GM21529 (cell line): ENCODE measurements at regions not wholly inside any gene's neighbourhood (a gene's known extent, or its start where the extent isn't known, plus 50 kb on each side); places are given as distances from the start of the nearest gene placed in this dataset.
"Not testable (repeated sequence)": the region's sequence is repeated elsewhere in the genome, so short reads cannot be mapped to it uniquely, and the experiment has no call there.

Source experiments
- ATAC-seq: cut with Tn5 transposase; IDR thresholded peaks from one replicate; pipeline ENCODE4 v1.9.1; 2021; ENCODE audit not compliant: unreplicated experiment

DNA sequence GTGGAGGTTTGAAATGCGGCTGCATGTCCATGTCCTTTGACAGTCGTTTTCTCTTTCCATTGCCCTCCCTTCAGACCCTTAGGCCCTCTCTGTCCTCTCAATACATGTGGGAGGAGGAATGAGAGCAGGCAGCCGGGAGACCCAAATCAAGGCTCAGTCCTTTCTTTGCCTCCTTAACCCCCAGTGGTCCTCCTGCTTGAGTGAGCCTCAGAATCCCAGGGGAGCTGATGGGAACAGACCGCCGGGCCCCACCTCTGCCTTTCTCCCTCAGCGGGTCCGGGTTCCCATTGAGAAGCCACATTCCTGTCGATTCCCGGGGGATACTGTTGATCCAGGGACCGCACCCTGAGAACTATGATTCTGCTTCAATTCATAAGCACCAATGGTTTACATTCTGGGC lies 77.9 kb upstream of the RFLNA start:
- no peak for ATAC-seq

DNA sequence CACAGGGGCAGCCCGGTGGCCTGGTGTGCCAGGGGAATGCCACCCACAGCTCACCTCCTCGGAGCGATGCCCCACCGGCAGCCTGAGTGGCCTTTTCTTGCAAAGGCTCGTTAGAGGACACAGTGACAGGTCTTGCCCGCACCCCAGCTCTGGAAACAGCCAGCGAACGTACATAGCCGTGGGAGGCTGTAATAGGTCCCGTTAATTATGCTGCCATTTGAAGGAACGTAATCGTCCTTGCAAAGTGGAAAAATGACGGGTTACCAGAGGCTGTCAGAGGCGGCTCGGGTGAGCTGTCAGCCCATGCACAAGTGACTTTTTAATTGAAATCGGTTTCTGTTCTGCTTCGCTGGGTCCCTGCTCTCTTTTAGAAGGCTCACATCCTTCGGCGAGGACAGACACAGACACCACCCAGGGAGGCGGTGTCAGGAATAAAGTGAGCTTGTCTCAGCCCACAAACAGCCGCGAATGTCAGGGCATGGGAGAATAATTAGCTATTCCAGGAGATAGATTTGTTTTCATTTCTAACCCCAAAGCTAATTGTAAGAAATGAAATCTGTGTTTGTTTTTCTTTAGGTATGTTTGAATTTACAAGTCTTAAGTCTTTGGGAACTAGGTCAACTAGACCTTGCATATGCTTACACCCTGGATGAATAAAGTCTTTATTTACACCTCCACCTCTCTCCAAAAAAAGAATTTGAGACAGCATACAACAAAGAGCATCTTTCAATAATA lies 77.2 kb upstream of the RFLNA start:
- no peak for ATAC-seq

DNA sequence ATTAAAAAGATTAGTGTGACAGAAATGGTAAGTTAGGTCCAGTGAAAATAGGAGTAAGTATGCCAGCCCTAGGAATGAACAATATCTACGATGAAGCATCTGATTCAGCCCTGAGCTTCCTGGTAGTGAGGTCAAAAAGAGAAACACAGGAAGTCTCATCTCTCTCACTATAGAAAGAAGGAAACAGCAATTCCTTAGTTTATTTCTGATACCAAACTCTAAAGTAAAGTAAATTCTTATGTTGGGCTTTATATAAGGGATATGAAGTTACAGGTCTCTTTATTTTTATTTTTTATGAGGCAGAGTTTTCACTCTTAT lies 76.7 kb upstream of the RFLNA start:
- ATAC-seq, result no peak

DNA sequence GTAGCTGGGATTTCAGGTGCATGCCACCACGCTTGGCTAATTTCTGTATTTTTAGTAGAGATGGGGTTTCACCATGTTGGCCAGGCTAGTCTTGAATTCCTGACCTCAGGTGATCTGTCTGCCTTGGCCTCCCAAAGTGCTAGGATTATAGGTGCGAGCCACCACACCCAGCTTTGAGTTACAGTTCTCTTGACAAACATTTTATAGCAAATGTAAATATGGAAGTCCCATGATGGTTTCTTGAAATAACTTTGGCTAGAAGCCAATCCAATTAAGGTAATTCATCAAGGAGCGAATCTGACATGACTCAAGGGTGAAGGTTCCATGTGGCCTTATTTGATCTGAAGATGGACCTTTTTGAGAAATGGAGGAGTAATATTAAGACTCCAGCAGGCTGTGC lies 76.2 kb upstream of the RFLNA start:
- ATAC-seq, result not testable (repeated sequence)

DNA sequence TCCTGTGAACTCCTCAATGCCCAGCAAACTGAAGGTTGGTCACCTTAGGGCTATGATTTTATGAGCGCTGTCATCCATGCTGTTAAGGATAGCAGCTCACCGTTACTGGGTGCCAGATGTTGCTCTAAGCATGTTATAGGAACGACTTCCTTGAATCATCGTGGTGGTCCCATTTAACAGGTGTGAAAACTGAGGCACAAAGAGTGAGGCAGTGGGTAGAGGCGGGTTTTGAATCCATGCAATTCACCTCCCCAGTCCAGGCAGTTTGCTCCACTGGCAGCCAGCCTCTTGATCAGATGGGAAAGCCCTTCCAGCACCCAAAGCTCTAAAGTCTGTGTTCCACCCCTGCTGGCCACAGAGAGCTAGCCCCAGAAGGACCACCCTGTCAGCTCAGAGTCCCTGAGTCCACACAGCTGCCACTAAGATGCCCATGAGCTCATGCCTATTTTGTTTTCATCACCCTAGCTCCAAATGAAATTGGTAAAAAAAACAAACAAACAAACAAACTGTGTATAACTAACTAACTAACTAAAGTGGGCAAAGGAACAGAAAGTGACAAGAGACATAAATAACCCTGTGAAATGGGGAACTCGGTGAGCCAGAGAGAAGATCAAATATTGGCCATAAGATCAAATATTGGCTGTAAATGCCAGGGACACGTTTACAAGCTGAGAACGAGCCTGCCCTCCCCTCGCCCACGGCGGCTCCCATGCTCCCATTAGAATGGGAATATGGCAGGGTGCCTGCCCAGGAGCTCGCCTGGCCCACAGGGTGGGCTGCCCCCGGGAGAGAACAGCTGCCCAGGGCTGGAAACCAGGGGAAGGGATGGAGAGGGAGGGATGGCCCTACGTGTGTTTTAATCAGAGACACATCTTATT lies 72.3 kb upstream of the RFLNA start:
- no peak for ATAC-seq

DNA sequence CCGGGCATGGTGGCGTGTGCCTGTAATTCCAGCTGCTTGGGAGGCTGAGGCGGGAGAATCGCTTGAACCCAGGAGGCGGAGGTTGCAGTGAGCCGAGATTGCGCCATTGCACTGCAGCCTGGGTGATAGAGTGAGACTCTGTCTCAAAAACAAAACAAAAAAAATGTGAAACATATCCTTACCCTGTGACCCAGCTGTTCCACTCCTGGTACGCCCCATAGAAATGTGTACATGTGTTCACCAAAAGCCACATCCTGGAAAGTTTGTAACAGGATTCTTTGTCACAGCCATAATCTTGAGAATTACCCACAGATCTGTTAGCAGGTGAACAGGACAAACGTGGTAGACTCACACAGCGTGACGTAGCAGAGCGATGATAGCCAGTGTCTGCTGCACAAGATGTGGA lies 71.2 kb upstream of the RFLNA start:
- ATAC-seq, result not testable (repeated sequence)

DNA sequence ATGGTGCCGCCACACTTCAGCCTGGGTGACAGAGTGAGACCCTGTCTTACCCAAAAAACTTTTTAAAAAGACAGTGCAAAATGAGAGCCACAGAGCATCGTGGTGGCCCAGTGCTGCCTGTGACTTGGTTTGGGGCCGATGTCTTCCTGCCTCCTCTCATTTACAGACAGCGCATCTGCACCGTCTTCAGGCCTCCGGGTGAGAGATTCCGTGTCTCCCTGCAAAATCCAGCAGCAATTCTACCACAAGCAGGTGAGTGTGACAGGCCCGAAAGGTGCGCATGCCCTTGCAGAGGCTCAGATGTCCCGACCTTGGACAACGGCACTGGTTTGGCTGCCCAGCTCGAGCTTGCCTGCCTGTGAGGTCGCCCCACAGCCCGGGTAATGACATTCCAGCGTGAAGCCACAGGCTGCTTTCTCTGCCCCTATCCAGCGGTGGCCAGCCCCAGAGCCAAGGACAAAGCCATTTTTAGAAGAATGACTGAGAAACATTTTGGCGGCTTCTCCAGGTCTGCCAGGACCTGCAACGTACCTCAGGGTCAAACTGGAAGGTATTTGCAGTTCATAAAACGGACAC lies 70.3 kb upstream of the RFLNA start:
- ATAC-seq, result no peak

DNA sequence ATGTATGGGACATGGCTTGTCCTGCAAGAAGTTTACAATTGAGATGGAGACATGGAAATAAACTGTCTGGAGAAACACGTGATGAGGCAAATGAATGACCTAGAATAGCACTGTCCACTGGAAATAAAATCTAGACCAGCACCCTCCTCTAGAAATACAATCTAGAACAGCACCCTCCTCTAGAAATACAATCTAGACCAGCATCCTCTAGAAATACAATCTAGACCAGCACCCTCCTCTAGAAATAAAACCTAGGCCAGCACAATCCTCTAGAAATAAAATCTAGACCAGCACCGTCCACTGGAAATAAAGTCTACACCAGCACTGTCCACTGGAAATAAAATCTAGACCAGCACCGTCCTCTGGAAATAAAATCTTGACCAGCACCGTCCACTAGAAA lies 69.2 kb upstream of the RFLNA start:
- ATAC-seq, result no peak

DNA sequence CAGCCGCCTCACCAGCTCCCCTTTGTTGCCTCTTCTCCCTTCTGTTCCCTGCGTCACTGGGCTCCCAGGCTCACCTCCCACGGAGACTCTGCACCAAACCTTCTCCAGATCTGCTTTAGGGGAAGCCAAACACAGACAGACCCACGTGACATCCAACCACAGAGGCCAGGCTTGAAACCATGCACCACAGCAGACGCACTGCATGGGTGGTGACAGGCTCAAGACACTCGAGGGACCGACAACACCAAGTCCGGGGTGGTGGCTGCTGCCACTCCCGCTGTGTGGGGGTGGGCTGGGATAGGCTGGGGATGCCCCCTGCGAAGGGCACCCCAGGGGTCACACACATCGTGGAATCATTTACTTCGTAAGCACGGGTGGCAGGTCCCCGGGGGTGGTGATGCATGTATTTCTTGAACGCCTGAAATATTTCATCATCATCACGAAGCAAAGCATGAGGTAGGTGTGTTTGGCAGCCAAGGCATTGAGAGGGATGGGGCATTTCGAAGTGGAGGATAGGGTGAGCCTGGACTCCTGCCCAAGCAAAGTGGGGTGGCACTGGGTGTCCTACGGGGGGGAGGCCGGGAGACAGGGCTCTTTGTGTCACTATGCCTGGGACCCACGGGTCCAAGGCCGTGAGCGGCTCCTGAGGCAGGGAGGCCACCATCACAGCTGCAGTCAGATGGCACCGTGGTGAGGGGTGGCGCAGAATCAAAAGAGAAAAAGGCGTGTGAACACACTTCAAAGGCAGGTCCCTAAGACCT lies 66.8 kb upstream of the RFLNA start:
- ATAC-seq, result no peak

DNA sequence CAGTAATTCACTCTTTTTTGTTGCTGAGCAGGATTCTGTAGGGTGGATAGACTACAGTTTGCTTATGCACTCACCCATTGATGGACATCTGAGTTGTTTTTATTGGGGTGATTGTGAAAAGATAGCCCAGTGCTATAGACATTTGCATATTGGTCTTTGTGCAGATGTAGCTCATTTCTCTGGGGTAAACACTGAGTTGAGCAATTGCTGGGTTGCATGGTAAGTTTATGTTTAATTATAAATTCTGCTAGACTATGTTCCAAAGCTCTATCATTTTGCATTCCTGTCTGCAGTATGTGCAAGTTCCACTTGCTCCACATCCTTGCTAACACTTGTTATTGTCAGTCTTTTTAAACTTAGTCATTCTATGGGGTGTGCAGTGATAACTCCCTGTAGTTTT lies 65.4 kb upstream of the RFLNA start:
- no peak for ATAC-seq

DNA sequence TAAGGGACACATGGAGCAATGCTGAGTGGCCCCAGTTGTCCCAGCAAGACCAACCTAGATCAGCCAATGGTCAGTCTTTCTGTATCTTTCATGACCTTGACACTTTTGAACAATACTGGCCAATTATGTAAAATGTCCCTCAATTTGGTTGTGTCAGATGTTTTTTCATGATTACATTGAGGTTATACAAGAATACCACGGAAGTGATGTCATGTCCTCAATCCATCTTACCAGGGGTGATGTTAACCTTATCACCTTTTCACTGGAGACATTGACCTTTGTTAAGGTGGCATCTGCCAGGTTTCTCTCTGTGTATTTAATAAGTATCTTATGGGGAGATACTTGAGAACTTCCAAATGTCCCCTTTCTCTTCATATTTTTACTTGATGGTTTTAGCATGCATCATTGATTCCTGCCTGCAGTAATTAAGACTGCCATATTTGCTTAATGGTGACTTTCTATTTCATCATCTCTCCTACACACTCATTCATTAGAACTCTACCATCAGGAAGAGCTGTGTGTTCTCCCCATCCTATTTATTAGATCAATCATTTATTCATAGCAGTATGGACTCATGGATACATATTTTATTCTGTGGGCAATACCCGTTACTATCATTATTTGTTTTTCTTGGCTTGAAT lies 64.7 kb upstream of the RFLNA start:
- ATAC-seq, result no peak

DNA sequence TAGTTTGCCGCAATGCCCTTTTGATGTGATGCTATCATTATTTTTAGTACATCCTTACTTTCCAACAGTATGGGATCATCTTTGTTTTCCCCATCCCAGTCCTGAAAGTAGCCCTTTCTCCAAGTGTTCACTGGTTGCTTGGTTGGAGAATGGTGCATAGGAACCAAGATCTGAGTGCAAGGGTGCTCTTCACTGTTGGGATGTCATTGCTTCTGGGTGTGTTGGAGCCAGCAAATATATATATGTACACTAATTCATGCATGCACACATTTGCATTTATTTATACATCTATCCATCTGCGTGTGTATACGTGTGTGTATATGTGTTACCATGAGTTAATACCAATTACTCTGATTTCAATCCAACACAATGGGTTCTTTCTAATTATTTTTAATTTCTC lies 64.1 kb upstream of the RFLNA start:
- no peak for ATAC-seq

DNA sequence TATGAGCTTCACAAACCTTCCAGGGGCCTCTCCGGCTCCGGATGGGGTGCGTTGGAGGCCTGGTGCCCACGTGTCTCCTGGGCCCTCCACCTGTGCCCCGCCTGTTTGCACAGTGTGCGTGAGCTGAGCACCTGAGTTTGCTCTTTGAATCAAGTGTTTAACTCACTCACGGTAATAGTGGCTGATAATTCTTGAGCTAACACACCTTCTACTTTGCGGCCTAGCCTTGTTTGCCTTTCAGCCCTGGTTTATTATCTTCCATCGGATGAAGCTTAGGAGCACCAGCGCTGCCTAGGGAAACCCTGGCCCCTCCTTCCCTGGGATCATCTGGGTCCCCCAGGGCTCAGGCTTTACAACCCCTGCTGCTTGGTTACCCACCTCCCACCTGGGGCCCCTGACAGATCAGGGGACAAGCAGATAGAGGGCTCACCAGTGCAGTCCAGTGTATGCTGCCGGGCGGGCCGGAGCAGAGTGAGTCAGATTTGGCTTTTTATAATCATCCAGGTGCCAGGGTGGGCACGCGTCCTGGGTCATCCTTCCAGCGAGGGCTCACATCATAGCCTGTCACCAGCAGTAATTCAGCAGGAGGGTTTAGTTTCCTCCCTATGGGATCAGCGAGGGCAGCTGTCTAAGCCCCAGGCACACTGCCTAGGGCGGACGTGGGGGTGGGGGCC lies 62.8 kb upstream of the RFLNA start:
- no peak for ATAC-seq

DNA sequence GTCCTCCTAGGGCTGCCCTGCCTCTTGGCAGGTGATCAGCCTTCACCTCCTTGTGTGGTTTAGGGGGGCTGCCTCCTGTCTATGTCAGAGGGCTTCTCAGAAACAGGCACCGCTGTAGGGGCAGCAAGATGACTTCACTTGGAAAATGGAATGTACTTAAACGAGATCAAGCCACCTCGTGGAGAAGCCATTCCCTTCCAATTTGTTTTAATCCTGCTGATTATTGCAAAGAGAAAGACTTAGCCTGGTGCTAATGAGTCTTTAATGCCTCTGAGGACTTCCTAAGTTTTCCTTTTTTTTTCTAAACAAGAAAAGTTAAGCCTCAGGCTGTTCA lies 62.3 kb upstream of the RFLNA start:
- ATAC-seq, result no peak

DNA sequence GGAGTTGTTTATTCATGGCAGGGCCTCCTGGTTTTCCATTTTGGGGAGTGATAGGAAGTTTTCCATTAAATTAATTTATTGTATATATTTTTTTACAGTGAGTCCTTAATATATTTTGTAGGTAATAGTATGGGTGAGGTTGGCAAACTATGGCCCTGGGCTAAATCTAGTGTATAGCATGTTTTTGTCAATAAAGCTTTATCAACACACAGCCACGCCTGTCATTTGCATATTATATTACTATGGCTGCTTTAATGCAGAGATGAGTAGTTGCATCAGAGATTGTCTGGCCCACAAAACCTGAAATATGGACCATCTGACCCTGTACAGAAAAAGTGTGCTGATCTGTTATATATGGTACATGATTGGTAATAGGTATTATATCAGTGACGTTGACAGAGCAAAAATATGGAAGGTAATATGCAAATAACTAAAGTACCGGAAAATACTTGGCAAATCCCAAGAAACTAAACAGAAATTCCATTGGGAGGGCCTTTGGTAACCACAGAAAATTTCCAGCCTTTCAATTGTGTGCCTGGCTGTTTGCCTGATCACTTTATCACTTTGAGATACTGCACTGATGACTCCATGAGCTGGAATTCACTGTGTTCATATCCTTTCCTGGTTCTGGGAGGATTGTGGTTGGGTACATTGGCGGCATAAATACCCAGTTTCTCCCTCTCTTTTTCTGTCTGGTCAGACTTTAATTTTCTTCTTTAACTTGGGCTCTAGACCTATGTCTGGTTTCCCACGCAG lies 61.7 kb upstream of the RFLNA start:
- ATAC-seq, result no peak

DNA sequence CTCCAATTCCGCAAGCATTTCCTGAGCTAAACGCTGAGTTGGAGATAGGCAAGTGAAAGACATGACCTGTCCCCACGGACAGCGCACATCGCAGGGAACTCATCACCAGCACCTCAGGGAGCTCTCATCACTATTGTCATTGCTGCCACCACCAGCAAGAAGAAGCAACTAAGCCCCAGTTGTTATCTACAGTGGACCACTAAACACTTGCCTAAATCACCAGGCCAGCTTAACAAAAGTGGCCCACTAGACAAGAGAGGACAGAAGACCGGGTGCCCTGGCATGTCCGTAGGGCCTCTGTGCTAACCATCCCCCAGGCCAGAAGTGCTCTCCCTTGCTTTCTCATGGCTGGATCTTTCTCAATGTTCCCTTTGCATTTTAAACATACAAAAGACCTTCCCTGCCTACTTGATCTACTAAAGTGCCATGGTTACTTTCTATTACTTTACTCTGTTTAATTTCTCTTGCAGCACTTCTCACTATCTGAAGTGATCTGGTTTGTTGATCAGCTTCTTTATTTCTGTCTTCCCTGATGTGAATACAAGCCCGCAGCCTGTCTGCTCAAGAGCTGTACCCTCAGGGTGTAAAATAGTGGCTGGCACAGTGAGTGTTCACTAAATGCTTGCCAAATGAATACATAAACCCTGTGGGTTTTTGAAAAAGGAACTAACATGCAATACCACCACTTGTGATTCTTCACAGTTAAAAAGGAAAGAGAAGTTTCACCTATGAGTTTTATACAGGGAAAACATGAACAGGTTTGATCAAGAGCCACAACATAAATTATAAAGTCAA lies 60.9 kb upstream of the RFLNA start:
- ATAC-seq, result no peak

DNA sequence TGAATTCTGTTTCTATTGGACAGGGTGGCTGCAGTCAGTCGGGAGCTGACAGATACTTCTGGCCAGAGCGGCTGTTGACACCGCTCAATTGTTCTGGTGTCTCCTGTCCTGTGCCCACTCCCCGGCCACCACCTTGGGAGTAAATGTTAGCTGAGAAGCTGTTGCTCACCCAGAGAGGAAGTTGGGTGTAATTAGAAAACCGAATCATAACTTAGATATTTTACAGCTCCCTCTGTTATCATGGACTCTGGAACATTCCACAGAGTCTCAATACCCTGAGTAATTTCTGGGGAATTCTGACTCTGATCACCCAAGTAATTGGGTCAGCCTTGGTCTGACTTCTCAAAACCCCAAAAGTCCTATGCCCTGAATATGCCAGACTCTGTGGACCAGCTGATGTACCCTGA lies 58.3 kb upstream of the RFLNA start:
- ATAC-seq, result no peak

DNA sequence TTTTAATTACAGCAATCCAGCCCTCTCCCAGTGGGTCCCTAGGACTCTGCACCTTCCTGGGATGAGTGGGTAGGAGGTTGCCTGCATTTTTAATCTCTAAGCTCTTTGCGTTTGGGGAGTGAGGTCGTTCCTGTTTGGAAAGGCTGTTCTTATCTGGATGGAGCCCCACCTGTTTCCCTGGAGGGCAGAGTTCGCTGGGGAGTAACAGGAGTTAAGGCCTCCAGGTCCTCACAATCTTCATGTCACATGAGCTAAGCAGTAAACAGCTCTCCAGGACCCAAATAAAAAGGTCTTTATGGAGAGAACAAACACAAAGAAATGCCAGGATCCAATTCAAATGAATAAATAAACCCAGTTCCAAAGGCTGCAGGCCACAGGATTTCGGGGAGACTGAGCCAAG lies 56.0 kb upstream of the RFLNA start:
- ATAC-seq, result no peak

DNA sequence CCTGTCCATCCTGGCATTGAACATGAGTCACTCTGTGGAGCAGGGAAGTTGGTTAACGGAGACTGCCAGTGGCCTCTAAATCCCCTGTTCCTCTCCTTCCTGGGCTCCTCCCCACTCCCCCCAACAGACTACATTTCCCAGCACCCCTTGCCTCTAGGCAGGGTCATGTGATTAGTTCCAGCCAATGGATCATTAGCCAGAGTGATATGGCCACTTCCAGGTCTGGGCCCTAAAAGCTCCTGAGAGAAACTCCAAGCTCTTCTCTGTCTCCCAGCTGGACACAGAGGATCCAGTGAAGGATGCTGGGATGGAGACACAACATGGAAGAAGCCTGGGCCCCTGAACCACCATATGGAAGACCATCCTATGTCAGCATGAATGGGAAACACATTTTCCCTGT lies 54.4 kb upstream of the RFLNA start:
- ATAC-seq, result no peak
